HCT116 (cell line): ENCODE measurements at regions not wholly inside any gene's neighbourhood (a gene's known extent, or its start where the extent isn't known, plus 50 kb on each side); places are given as distances from the start of the nearest gene placed in this dataset.

ENCODE experiments used
- ATAC-seq: fragments of 200-7000 bp; cut with Tn5 transposase; 2 replicates; pipeline ENCODE4 v1.9.1; 2020; ENCODE audit warnings: mild to moderate bottlenecking, moderate library complexity
- BruUV-seq: library from RNA; stranded (reverse); fragments of 400-500 nt; replicated peaks from 2 replicates; lab custom pipeline; 2021; lab: Mats Ljungman, UMichigan
- CTCF ChIA-PET: fragments of 300-600 bp; sonication (Branson Sonifier 250); formaldehyde crosslinking; loops from one replicate; lab custom pipeline; 2021; ENCODE audit warnings: antibody characterized with exemption; lab: Charles Lee
- POLR2A ChIA-PET: fragments of 300-600, 350-600 bp; sonication (Branson Sonifier 250); formaldehyde crosslinking; loops from one replicate; lab custom pipeline; 2021; ENCODE audit warnings: antibody characterized with exemption; lab: Charles Lee
- RAD21 ChIA-PET, 2 experiments: fragments of 300-600 bp; sonication (Branson Sonifier 250); formaldehyde crosslinking; loops; one replicate each; lab custom pipeline; 2023; ENCODE audit warnings: low total read pairs in 2 of 2; ENCODE audit not compliant: uncharacterized antibody in 2 of 2, unreplicated experiment in 2 of 2, low non-redundant PET in 1 of 2; lab: Charles Lee
- DNase-seq: peaks from one replicate; pipeline ENCODE4 v3.0.0-alpha.2; 2010; ENCODE audit warnings: low read depth, low spot score
- H2AFZ ChIP-seq: fragments of 200-600 bp; shearing (Covaris generic), sonication (generic); 2 replicates; pipeline ENCODE4 v1.6.1; 2017; ENCODE audit warnings: low read depth, mixed run types, mixed read lengths, antibody characterized with exemption, low read length; ENCODE audit not compliant: poor library complexity, severe bottlenecking
- H3K27ac ChIP-seq: 2 replicates; pipeline ENCODE4 v1.5.1; 2012; ENCODE audit warnings: low read depth, low read length
- H3K27me3 ChIP-seq: fragments of 200-600 bp; sonication (generic); 2 replicates; pipeline ENCODE4 v1.6.1; 2016; ENCODE audit warnings: mixed run types, low read length, mixed read lengths; ENCODE audit not compliant: insufficient read depth
- H3K36me3 ChIP-seq, 2 experiments: fragments of 200-500 bp in 1 of 2; fragments of 200-600 bp in 1 of 2; sonication (Bioruptor generic) in 1 of 2; sonication (generic) in 1 of 2; 2 replicates each; pipeline versions ENCODE4 v1.5.1 to v1.6.1; 2014 to 2016; ENCODE audit warnings: low read length in 2 of 2, inconsistent platforms in 1 of 2, mixed read lengths in 1 of 2, mixed run types in 1 of 2; ENCODE audit not compliant: insufficient read depth in 2 of 2, control insufficient read depth in 1 of 2
- H3K4me1 ChIP-seq, 2 experiments: fragments of 200-600 bp in 1 of 2; sonication (generic) in 1 of 2; 2 replicates each; pipeline versions ENCODE4 v1.5.1 to v1.6.1; 2012 to 2017; ENCODE audit warnings: low read length in 2 of 2, inconsistent platforms in 1 of 2, mild to moderate bottlenecking in 1 of 2, mixed read lengths in 1 of 2, mixed run types in 1 of 2, moderate library complexity in 1 of 2; ENCODE audit not compliant: insufficient read depth in 2 of 2, control insufficient read depth in 1 of 2
- H3K4me2 ChIP-seq: fragments of 200-600 bp; sonication (generic); 2 replicates; pipeline ENCODE4 v1.6.1; 2017; ENCODE audit warnings: mixed run types, low read length, mixed read lengths
- H3K4me3 ChIP-seq, 2 experiments: fragments of 200-600 bp in 1 of 2; sonication (generic) in 1 of 2; replicated peaks in 1 of 2; 2 replicates each; pipeline ENCODE4 v1.5.1; 2011 to 2016; ENCODE audit warnings: low read length in 2 of 2, control low read depth in 1 of 2, low read depth in 1 of 2, mild to moderate bottlenecking in 1 of 2, mixed read lengths in 1 of 2, mixed run types in 1 of 2
- H3K79me2 ChIP-seq: fragments of 200-600 bp; sonication (generic); 2 replicates; pipeline ENCODE4 v1.6.1; 2017; ENCODE audit warnings: mild to moderate bottlenecking, mixed run types, low read length, moderate library complexity, mixed read lengths; ENCODE audit not compliant: insufficient read depth
- H3K9ac ChIP-seq: fragments of 200-600 bp; sonication (generic); 2 replicates; pipeline ENCODE4 v1.6.1; 2016; ENCODE audit warnings: low read length, mixed read lengths
- H3K9me2 ChIP-seq: fragments of 200-600 bp; sonication (generic), shearing (Covaris generic); 2 replicates; pipeline ENCODE4 v1.6.1; 2017; ENCODE audit warnings: mixed run types, mild to moderate bottlenecking, moderate library complexity; ENCODE audit not compliant: insufficient read depth
- H3K9me3 ChIP-seq, 2 experiments: fragments of 200-500 bp in 1 of 2; fragments of 200-600 bp in 1 of 2; sonication (Bioruptor generic) in 1 of 2; sonication (generic) in 1 of 2; 2 replicates each; pipeline ENCODE4 v1.6.1; 2014 to 2017; ENCODE audit warnings: low read length in 2 of 2, mixed read lengths in 2 of 2, inconsistent platforms in 1 of 2, low read depth in 1 of 2, mild to moderate bottlenecking in 1 of 2, mixed run types in 1 of 2, moderate library complexity in 1 of 2; ENCODE audit not compliant: control insufficient read depth in 1 of 2, insufficient read depth in 1 of 2
- H4K20me1 ChIP-seq: fragments of 200-600 bp; sonication (generic), shearing (Covaris generic); 2 replicates; pipeline ENCODE4 v1.6.1; 2017; ENCODE audit warnings: mixed run types, mild to moderate bottlenecking, moderate library complexity; ENCODE audit not compliant: insufficient read depth
- RAD21 ChIP-seq: IDR thresholded peaks from 2 replicates; pipeline ENCODE4 v1.6.1; 2012; ENCODE audit warnings: low read depth, mild to moderate bottlenecking
- intact Hi-C: fragments of 100-400 bp; cut with micrococcal nuclease; formaldehyde crosslinking; loops from 2 replicates; pipeline ENCODE4 v1.10.0; 2022
- TF ChIP-seq, protein P1 (sequence below), 3 experiments: fragments of 200-600 bp in 1 of 3; sonication (generic) in 1 of 3; IDR thresholded peaks in 2 of 3; conservative IDR thresholded peaks in 1 of 3; 2 replicates each; pipeline ENCODE4 v1.5.1; 2012 to 2017; ENCODE audit warnings: low read depth in 2 of 3, low read length in 2 of 3, antibody characterized with exemption in 1 of 3, borderline replicate concordance in 1 of 3, control low read depth in 1 of 3, mild to moderate bottlenecking in 1 of 3, mixed read lengths in 1 of 3, mixed run types in 1 of 3, moderate library complexity in 1 of 3; ENCODE audit not compliant: insufficient read depth in 1 of 3
- TF ChIP-seq, protein P2 (sequence below): IDR thresholded peaks from 2 replicates; pipeline ENCODE4 v1.6.1; 2012

DNA sequence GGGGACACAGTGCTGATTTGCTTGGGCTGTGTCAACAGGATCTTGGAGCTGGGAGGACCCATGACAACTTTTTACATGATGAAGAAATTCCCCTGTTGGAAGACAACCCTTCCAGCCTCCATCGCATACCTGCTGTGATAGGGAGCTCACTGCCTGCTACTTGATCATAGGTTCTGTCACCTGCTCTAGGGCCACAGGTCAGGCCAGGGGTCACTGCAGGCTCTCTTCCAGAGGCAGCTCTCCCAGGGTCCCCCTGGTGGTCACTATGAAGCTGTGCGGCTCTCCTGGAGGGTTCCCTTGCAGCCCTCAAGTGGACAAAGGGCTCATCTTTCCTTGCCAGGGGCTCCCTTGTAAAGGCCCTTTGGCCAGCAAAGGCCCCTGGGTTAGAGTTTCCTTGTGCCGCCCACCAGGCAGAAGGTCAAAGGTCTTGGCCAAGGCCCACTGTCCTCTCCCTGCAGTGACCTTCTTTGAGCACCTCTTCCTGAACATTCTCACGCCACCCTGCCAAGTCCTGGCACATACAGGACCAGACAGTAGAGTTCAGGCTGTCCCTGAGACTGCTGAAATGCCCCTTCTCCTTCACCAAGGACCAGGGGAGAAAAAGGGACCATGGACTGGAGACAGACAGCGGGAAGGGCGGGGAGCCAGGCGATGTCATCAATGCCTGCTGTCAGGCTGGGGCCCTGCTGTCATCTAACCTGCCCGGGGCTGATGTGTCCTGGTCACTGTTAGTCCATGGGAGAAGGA, 345.1 kb downstream of the DYSF start:
- intact Hi-C loops, result loop anchor here (1.0 to 2.0 kb wide), 3 partner anchors 188 to 268 kb away; no protein-coding TSS in a partner anchor
- RAD21 ChIA-PET, result interaction anchor here (0.6 to 1.0 kb wide), 3 partner anchors 55 to 351 kb away, joined by 3 read pairs; no protein-coding TSS in a partner anchor
- peak; percentile 86 for ATAC-seq

More for the DNA sequence above, 345.1 kb downstream of the DYSF start:
- Histone ChIP-seq H3K4me3 (no peak overlapping the region), H3K36me3 (no peaks in the 10 kb centered on the region), H3K4me2 (no peak overlapping the region), H3K79me2 (no peaks in the 10 kb centered on the region), H2AFZ (no peak overlapping the region)
- CTCF ChIA-PET, result interaction anchor here (0.6 to 2.5 kb wide), 22 partner anchors 10 to 1064 kb away, joined by 3 to 14 read pairs (median 4); no protein-coding TSS in a partner anchor
- TF ChIP-seq, protein P1, sequence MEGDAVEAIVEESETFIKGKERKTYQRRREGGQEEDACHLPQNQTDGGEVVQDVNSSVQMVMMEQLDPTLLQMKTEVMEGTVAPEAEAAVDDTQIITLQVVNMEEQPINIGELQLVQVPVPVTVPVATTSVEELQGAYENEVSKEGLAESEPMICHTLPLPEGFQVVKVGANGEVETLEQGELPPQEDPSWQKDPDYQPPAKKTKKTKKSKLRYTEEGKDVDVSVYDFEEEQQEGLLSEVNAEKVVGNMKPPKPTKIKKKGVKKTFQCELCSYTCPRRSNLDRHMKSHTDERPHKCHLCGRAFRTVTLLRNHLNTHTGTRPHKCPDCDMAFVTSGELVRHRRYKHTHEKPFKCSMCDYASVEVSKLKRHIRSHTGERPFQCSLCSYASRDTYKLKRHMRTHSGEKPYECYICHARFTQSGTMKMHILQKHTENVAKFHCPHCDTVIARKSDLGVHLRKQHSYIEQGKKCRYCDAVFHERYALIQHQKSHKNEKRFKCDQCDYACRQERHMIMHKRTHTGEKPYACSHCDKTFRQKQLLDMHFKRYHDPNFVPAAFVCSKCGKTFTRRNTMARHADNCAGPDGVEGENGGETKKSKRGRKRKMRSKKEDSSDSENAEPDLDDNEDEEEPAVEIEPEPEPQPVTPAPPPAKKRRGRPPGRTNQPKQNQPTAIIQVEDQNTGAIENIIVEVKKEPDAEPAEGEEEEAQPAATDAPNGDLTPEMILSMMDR (IDR thresholded peaks at IDR 0.05 in 2 of 3, conservative IDR thresholded peaks at IDR 0.05 in 1 of 3; ENCODE audit: borderline replicate concordance in 1 of 3, insufficient read depth in 1 of 3, low read depth in 2 of 3, low read length in 2 of 3), result peak; percentile 92 to 98 (median 92)
- peak; percentile 84 for TF ChIP-seq RAD21
- TF ChIP-seq, protein P2, sequence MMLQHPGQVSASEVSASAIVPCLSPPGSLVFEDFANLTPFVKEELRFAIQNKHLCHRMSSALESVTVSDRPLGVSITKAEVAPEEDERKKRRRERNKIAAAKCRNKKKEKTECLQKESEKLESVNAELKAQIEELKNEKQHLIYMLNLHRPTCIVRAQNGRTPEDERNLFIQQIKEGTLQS, result no peak
- TF ChIP-seq, all 23 proteins: peak for 2
- H3K27ac ChIP-seq, result no peak overlapping the region
- no peak overlapping the region for H3K9ac ChIP-seq
- H3K27me3 ChIP-seq, result no peaks in the 10 kb centered on the region
- no peaks in the 10 kb centered on the region for H3K9me2 ChIP-seq
- POLR2A ChIA-PET, result interaction anchor here (1.0 kb wide), 1 partner anchor 352 kb away, joined by 3 read pairs; no protein-coding TSS in a partner anchor
- peak; percentile 34 for DNase-seq
- H3K4me1 ChIP-seq, result peaks cover 0 to 8% of the 10 kb centered on the region in 2 experiments; a peak in 1 of 4 replicates
- H4K20me1 ChIP-seq, result no peaks in the 10 kb centered on the region
- no peaks in the 10 kb centered on the region for H3K9me3 ChIP-seq
- BruUV-seq, result no TSS peak
